Stimulated activated naive CD8-positive, alpha-beta T cell treated with anti-CD3 and anti-CD28 coated beads, Interleukin-15, Interleukin-2, amounts not matched to agents 100 ng/mL and 50 ng/mL, for 24 hours (primary cell): ENCODE measurements at regions not wholly inside any gene's neighbourhood (a gene's known extent, or its start where the extent isn't known, plus 50 kb on each side); places are given as distances from the start of the nearest gene placed in this dataset.

Source experiments
- H3K27ac Mint-ChIP-seq: one replicate; pipeline ENCODE4 v1.8.0; 2021; ENCODE audit warnings: mild to moderate bottlenecking, mixed read lengths
- H3K27me3 Mint-ChIP-seq: one replicate; pipeline ENCODE4 v1.8.0; 2021; ENCODE audit warnings: mixed read lengths
- H3K36me3 Mint-ChIP-seq: one replicate; pipeline ENCODE4 v1.8.0; 2021; ENCODE audit warnings: low read depth, mixed read lengths
- H3K4me1 Mint-ChIP-seq: one replicate; pipeline ENCODE4 v1.8.0; 2021; ENCODE audit warnings: low read depth, mixed read lengths
- H3K4me3 Mint-ChIP-seq: one replicate; pipeline ENCODE4 v1.8.0; 2021; ENCODE audit warnings: mild to moderate bottlenecking, mixed read lengths
- H3K9me3 Mint-ChIP-seq: one replicate; pipeline ENCODE4 v1.8.0; 2021; ENCODE audit warnings: mixed read lengths

DNA sequence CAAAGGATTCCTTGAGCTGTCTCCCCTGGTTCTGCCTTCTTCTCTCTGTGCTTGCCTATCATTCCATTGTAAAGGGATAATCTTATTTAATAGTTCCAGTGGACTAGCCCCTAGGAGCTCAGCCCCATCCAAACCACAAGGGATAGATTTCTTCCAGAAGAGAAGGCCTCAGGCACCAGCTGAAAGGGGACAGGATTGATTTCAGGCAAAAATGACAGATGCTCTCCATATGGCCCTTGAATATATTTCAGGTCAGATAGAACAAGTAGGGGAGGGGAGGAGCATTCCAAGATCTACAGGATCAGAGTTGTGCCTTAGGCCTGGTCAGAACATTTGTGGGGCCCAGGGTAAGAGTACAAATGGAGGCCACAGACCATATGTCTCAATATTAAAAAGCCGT is 85.3 kb downstream of the RPLP1 start:
- no peaks in the 10 kb centered on the region for H3K36me3 Mint-ChIP-seq
- no peaks in the 10 kb centered on the region for H3K4me1 Mint-ChIP-seq
- H3K9me3 Mint-ChIP-seq: no peaks in the 10 kb centered on the region
- H3K4me3 Mint-ChIP-seq: no peak overlapping the region
- no peak overlapping the region for H3K27ac Mint-ChIP-seq
- H3K27me3 Mint-ChIP-seq: peaks cover 17% of the 10 kb centered on the region

DNA sequence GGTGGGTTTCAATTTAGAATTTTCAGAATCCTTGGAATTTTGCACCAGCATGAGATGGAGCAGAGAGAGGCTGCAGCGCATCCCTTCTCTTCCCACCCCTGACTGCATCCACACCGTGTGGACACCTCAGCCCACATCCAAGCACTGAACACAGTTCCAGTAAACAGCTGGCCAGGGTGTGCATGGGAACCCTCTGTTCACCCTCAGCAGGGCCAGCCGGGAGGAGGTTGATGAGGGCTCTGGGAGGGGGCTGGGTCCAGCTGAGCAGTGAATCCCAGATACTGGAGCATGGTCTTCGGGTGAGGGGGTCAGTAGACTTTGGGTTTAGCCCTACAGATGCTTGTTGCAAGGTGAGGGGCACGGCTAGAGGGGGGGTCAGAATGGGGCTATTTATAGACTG is 85.8 kb downstream of the RPLP1 start:
- H3K9me3 Mint-ChIP-seq: no peaks in the 10 kb centered on the region
- no peaks in the 10 kb centered on the region for H3K36me3 Mint-ChIP-seq
- H3K27me3 Mint-ChIP-seq: peaks cover 17% of the 10 kb centered on the region
- no peaks in the 10 kb centered on the region for H3K4me1 Mint-ChIP-seq
- no peak overlapping the region for H3K4me3 Mint-ChIP-seq
- no peak overlapping the region for H3K27ac Mint-ChIP-seq

- H3K9me3 Mint-ChIP-seq: no peaks in the 10 kb centered on the region
- H3K27ac Mint-ChIP-seq: no peak overlapping the region
- no peak overlapping the region for H3K4me3 Mint-ChIP-seq
- no peaks in the 10 kb centered on the region for H3K4me1 Mint-ChIP-seq
- H3K27me3 Mint-ChIP-seq: peaks cover 17% of the 10 kb centered on the region
- H3K36me3 Mint-ChIP-seq: no peaks in the 10 kb centered on the region
Observed at GRCh38 chr15:69539345-69539744, 86.7 kb downstream of the RPLP1 start.

- Mint-ChIP-seq H3K27me3 (peaks cover 9% of the 10 kb centered on the region), H3K4me1 (no peaks in the 10 kb centered on the region), H3K36me3 (no peaks in the 10 kb centered on the region), H3K4me3 (no peak overlapping the region), H3K9me3 (no peaks in the 10 kb centered on the region), H3K27ac (no peak overlapping the region)
Observed at GRCh38 chr15:69540622-69541021, 88.0 kb downstream of the RPLP1 start.

DNA sequence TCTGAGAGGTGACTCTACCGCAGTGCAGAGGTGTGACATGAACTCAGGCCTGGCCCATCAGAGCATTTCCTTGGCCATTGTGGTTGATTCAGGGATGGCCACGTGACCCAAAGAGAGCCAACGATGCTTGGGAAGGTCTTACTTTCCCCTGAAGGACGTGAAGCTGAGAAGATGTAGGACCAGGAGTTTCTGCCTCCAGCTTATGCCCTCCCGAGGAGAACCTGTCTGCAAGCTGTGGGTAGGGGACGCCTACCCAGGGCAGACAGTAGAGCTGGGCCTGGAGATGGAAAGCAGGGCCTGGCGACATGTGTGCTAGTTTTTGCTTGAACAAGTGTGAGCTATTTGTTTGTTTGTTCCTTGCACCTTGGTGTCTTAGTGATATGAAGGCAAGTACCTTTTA is 89.4 kb downstream of the RPLP1 start:
- H3K36me3 Mint-ChIP-seq: no peaks in the 10 kb centered on the region
- H3K27me3 Mint-ChIP-seq: no peaks in the 10 kb centered on the region
- H3K9me3 Mint-ChIP-seq: no peaks in the 10 kb centered on the region

GRCh38 chr15:69543681-69544364 is 91.2 kb downstream of the RPLP1 start:
- no peak overlapping the region for H3K27ac Mint-ChIP-seq
- H3K36me3 Mint-ChIP-seq: no peaks in the 10 kb centered on the region
- no peak overlapping the region for H3K4me3 Mint-ChIP-seq
- H3K9me3 Mint-ChIP-seq: no peaks in the 10 kb centered on the region
- peaks cover 4% of the 10 kb centered on the region for H3K27me3 Mint-ChIP-seq
- no peaks in the 10 kb centered on the region for H3K4me1 Mint-ChIP-seq

More for the DNA sequence above, 89.4 kb downstream of the RPLP1 start:
- Mint-ChIP-seq H3K4me3 (no peak overlapping the region), H3K27ac (no peak overlapping the region), H3K4me1 (no peaks in the 10 kb centered on the region)

GRCh38 chr15:69544365-69545113 is 91.9 kb downstream of the RPLP1 start:
- Mint-ChIP-seq H3K27ac (no peak overlapping the region), H3K36me3 (no peaks in the 10 kb centered on the region), H3K9me3 (no peaks in the 10 kb centered on the region), H3K4me1 (no peaks in the 10 kb centered on the region), H3K27me3 (peaks cover 8% of the 10 kb centered on the region), H3K4me3 (no peak overlapping the region)

GRCh38 chr15:69546182-69546581 is 93.6 kb downstream of the RPLP1 start:
- Mint-ChIP-seq H3K27me3 (peaks cover 19% of the 10 kb centered on the region), H3K9me3 (peaks cover 2% of the 10 kb centered on the region), H3K27ac (no peak overlapping the region), H3K36me3 (peaks cover under 1% of the 10 kb centered on the region), H3K4me3 (no peak overlapping the region), H3K4me1 (no peaks in the 10 kb centered on the region)

DNA sequence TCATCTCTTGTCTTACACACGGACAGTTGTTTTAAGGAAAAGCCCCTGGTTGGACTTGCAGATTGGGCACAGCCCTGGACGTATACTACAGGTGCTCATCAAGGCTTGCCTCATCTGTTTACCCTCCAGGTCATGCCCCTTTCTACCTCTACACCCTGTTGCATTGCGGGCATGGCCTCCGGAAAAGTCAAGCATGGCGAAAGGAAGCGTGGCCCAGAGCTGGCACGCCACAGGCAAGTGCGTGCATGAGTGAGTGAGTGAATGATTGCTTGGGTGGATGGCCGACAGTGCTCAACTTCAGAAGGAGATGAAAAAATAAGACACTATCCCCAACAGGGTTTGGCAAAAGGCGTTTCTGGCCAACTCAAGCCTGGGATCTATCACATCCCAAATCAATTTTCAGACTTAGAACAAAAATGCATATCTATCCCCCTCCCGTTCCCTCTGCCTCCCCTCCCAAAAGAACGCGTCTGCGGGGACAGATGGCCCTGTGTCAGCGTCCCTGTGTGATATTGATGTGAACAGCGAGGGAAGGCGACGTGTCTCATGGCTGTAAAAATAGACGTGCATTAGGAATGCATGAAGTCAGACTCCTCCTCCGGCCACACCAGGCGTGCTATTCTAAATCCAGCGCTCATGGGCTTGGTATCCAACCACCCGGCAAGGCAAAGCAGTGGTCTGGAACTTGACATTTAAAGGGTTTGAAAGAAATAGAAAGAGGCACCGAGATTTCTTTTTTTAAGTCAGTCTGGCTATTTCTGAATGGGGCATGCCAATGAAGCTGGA is 96.0 kb downstream of the RPLP1 start:
- Mint-ChIP-seq H3K36me3 (peaks cover 5% of the 10 kb centered on the region), H3K4me3 (no peak overlapping the region), H3K9me3 (peaks cover 11% of the 10 kb centered on the region), H3K27ac (no peak overlapping the region), H3K4me1 (no peaks in the 10 kb centered on the region), H3K27me3 (peaks cover 27% of the 10 kb centered on the region)

- H3K36me3 Mint-ChIP-seq: peaks cover 5% of the 10 kb centered on the region
- no peak overlapping the region for H3K4me3 Mint-ChIP-seq
- peaks cover 11% of the 10 kb centered on the region for H3K9me3 Mint-ChIP-seq
- no peak overlapping the region for H3K27ac Mint-ChIP-seq
- no peaks in the 10 kb centered on the region for H3K4me1 Mint-ChIP-seq
- H3K27me3 Mint-ChIP-seq: peaks cover 27% of the 10 kb centered on the region
Observed at GRCh38 chr15:69551391-69552056, 98.9 kb downstream of the RPLP1 start.

DNA sequence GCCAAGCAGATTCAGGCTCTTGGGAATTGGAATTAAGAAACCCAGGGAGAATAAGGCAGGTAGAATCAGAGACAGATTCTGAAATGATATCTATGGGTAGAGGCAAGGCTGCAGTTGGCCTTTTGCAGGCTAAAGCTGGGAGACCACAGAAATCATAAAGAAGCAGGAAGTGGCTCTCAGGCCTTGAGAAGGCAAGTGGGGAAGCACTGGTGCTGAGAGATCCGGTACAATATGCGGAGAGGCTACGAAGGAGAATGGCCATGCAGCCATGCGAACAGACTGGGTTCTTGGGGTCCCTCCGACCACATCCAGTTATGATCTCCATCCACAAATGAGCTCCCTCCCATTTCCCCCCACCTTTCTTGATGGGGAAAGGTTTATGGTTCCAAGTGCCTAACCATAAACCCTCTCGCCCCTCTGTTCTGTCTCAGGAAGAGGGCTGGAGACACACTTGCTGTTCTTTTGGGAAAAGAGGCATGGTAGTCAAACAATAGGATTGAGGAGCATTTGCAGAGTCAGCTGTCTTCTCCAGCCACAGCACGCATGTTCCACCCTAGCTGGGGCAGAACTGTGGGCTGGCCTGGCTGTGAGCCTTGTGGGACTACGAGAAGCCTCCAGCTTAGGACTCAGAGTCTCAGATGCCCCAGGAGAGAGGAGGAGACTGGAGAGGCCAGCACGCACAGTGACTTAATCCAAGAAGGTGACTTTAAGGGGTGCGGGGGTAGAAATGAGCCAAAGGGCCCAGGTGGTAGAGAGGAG is 99.6 kb downstream of the RPLP1 start:
- Mint-ChIP-seq H3K36me3 (peaks cover 5% of the 10 kb centered on the region), H3K4me3 (no peak overlapping the region), H3K27me3 (peaks cover 27% of the 10 kb centered on the region), H3K27ac (no peak overlapping the region), H3K9me3 (peaks cover 11% of the 10 kb centered on the region), H3K4me1 (no peaks in the 10 kb centered on the region)

GRCh38 chr15:69553686-69554085 is 101.1 kb downstream of the RPLP1 start:
- H3K27ac Mint-ChIP-seq: no peak overlapping the region
- peaks cover 5% of the 10 kb centered on the region for H3K36me3 Mint-ChIP-seq
- H3K4me3 Mint-ChIP-seq: no peak overlapping the region
- H3K27me3 Mint-ChIP-seq: peaks cover 23% of the 10 kb centered on the region
- H3K4me1 Mint-ChIP-seq: no peaks in the 10 kb centered on the region
- peaks cover 11% of the 10 kb centered on the region for H3K9me3 Mint-ChIP-seq

DNA sequence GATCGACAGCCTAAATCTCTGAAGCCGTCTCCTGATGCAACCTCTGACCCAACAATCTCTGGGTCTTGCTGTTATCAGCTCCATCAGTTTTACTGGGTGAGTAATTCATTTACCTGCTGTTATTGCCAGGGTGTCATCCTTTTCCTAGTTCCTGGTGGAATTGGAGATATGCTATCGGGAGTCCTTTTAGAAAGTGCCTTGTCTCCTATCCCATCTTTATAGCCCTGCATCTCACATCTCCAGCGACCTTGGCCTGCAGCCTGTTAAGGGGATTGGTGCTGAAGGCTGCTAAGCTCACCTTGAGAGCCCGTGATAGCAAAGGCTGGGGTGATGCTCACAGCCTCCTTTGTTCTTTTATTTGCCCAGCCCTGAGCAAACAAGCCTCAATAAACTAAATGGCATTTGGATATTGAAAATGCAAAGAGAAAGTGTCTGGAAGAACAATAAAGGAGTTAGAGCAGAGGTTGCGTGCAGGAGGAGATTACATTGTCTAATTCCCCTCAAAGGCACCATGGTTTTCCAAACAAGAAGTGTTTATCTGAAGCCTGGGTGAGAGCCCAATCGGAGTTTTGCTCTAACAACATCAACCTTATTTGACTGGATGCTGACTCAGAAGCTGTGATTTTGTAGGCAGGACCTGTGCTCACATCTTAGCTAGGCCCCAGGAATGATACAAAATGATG is 101.8 kb downstream of the RPLP1 start:
- Mint-ChIP-seq H3K36me3 (peaks cover 5% of the 10 kb centered on the region), H3K27ac (no peak overlapping the region), H3K27me3 (peaks cover 20% of the 10 kb centered on the region), H3K4me3 (no peak overlapping the region), H3K4me1 (peaks cover 3% of the 10 kb centered on the region), H3K9me3 (peaks cover 11% of the 10 kb centered on the region)

- Mint-ChIP-seq H3K27ac (no peak overlapping the region), H3K4me1 (peaks cover 6% of the 10 kb centered on the region), H3K4me3 (no peak overlapping the region), H3K27me3 (peaks cover 14% of the 10 kb centered on the region), H3K36me3 (peaks cover 5% of the 10 kb centered on the region), H3K9me3 (peaks cover 11% of the 10 kb centered on the region)
Observed at GRCh38 chr15:69555080-69555479, 102.5 kb downstream of the RPLP1 start.
